Thyroid gland (tissue), 4 donors: ENCODE measurements at regions not wholly inside any gene's neighbourhood (a gene's known extent, or its start where the extent isn't known, plus 50 kb on each side); places are given as distances from the start of the nearest gene placed in this dataset.

ENCODE experiments used
- DNase-seq, 2 donors: peaks; one replicate each; pipeline ENCODE4 v3.0.0-alpha.2; 2019
- H3K27ac ChIP-seq, 3 donors: fragments of 200-600 bp; sonication (generic); 1 replicate in 2 of 3; 2 replicates in 1 of 3; pipeline ENCODE4 v1.5.1; 2016 to 2019; ENCODE audit warnings: mild to moderate bottlenecking in 1 of 3, moderate library complexity in 1 of 3
- H3K27me3 ChIP-seq: fragments of 200-600 bp; sonication (generic); one replicate; pipeline ENCODE4 v1.5.1; 2019
- H3K36me3 ChIP-seq, 2 donors: fragments of 200-600 bp; sonication (generic); one replicate each; pipeline ENCODE4 v1.5.1; 2016 to 2019
- H3K4me1 ChIP-seq, 2 donors: fragments of 200-600 bp; sonication (generic); one replicate each; pipeline ENCODE4 v1.5.1; 2017 to 2019
- H3K4me3 ChIP-seq, 3 donors: fragments of 200-600 bp; sonication (generic); replicated peaks in 1 of 3; 1 replicate in 2 of 3; 2 replicates in 1 of 3; pipeline ENCODE4 v1.5.1; 2016; ENCODE audit warnings: mild to moderate bottlenecking in 1 of 3
- H3K9me3 ChIP-seq: fragments of 200-600 bp; sonication (generic); one replicate; pipeline ENCODE4 v1.5.1; 2017
- CTCF ChIP-seq, 6 experiments: fragments of 200-600 bp in 3 of 6; fragments of 450-650 bp in 3 of 6; sonication (generic) in 3 of 6; IDR thresholded peaks; one replicate each; pipeline ENCODE4 v1.5.1; 2016 to 2019; ENCODE audit warnings: antibody characterized with exemption in 6 of 6, mild to moderate bottlenecking in 2 of 6, inconsistent platforms in 1 of 6, moderate library complexity in 1 of 6
- POLR2A ChIP-seq, 2 donors: fragments of 450-650 bp; IDR thresholded peaks; one replicate each; pipeline ENCODE4 v1.6.1; 2017; ENCODE audit warnings: antibody characterized with exemption in 2 of 2, mild to moderate bottlenecking in 2 of 2, moderate library complexity in 1 of 2
- WGBS, 2 donors: methylation state at CpG; one replicate each; pipeline ENCODE4 v1.1.5; 2017; 5-methylcytosine and 5-hydroxymethylcytosine counted together
- intact Hi-C: fragments of 100-400 bp; cut with DNase I; formaldehyde crosslinking; loops from one replicate; pipeline ENCODE4 v1.15.1; 2023

GRCh38 chr6:147667082-147667481 is 158.6 kb downstream of the SAMD5 start:
- TF ChIP-seq POLR2A (IDR thresholded peaks at IDR 0.05) (no peak), CTCF (IDR thresholded peaks at IDR 0.05) (no peak)
- H3K27ac ChIP-seq, result no peak overlapping the region
- intact Hi-C loops, result no loop called here
- 79 to 88% methylated on average over 3 of the region's 3 CpGs for WGBS, 2 donors
- no peaks in the 10 kb centered on the region for H3K9me3 ChIP-seq
- H3K4me1 ChIP-seq, result peaks cover 4 to 13% of the 10 kb centered on the region in 2 donors
- no peaks in the 10 kb centered on the region for H3K27me3 ChIP-seq
- DNase-seq, result no peak
- H3K36me3 ChIP-seq, result no peaks in the 10 kb centered on the region
- H3K4me3 ChIP-seq, result no peak overlapping the region

GRCh38 chr6:147674099-147674498 is 165.6 kb downstream of the SAMD5 start:
- Histone ChIP-seq H3K4me1 (no peaks in the 10 kb centered on the region), H3K27me3 (no peaks in the 10 kb centered on the region), H3K4me3 (no peak overlapping the region), H3K36me3 (no peaks in the 10 kb centered on the region), H3K27ac (no peak overlapping the region), H3K9me3 (no peaks in the 10 kb centered on the region)
- DNase-seq, result no peak
- intact Hi-C loops, result no loop called here
- no peak for TF ChIP-seq POLR2A (IDR thresholded peaks at IDR 0.05)
- no peak for TF ChIP-seq CTCF (IDR thresholded peaks at IDR 0.05)
- WGBS, 2 donors, result 43 to 45% methylated on average over 4 of the region's 4 CpGs

- H3K4me1 ChIP-seq, result no peaks in the 10 kb centered on the region
- TF ChIP-seq CTCF (IDR thresholded peaks at IDR 0.05) (no peak), POLR2A (IDR thresholded peaks at IDR 0.05) (no peak)
- no peak overlapping the region for H3K27ac ChIP-seq
- no peak overlapping the region for H3K4me3 ChIP-seq
- intact Hi-C loops, result no loop called here
- no peak for DNase-seq
- no peaks in the 10 kb centered on the region for H3K36me3 ChIP-seq
- H3K9me3 ChIP-seq, result no peaks in the 10 kb centered on the region
- H3K27me3 ChIP-seq, result no peaks in the 10 kb centered on the region
Observed at GRCh38 chr6:147674794-147675193, 166.3 kb downstream of the SAMD5 start.

- TF ChIP-seq POLR2A (IDR thresholded peaks at IDR 0.05) (no peak), CTCF (IDR thresholded peaks at IDR 0.05) (no peak)
- Histone ChIP-seq H3K27ac (no peak overlapping the region), H3K4me3 (no peak overlapping the region), H3K27me3 (no peaks in the 10 kb centered on the region), H3K36me3 (no peaks in the 10 kb centered on the region), H3K4me1 (no peaks in the 10 kb centered on the region), H3K9me3 (no peaks in the 10 kb centered on the region)
- 79 to 86% methylated on average over 6 of the region's 6 CpGs for WGBS, 2 donors
- DNase-seq, result no peak
- intact Hi-C loops, result no loop called here
Observed at GRCh38 chr6:147675281-147675680, 166.8 kb downstream of the SAMD5 start.

GRCh38 chr6:147676495-147677199 is 168.2 kb downstream of the SAMD5 start:
- H3K4me3 ChIP-seq, result no peak overlapping the region
- H3K36me3 ChIP-seq, result no peaks in the 10 kb centered on the region
- intact Hi-C loops, result no loop called here
- no peak for TF ChIP-seq CTCF (IDR thresholded peaks at IDR 0.05)
- H3K27me3 ChIP-seq, result no peaks in the 10 kb centered on the region
- no peak overlapping the region for H3K27ac ChIP-seq
- DNase-seq, result no peak
- no peaks in the 10 kb centered on the region for H3K9me3 ChIP-seq
- WGBS, 2 donors, result 75 to 92% methylated on average over 7 of the region's 7 CpGs
- H3K4me1 ChIP-seq, result no peaks in the 10 kb centered on the region
